Middle frontal gyrus (tissue), 1 donor: ENCODE measurements at regions not wholly inside any gene's neighbourhood (a gene's known extent, or its start where the extent isn't known, plus 50 kb on each side); places are given as distances from the start of the nearest gene placed in this dataset.
"Not testable (repeated sequence)": the region's sequence is repeated elsewhere in the genome, so short reads cannot be mapped to it uniquely, and the experiment has no call there.

Experiments
- DNase-seq: peaks from one replicate; pipeline ENCODE4 v3.0.0-alpha.2; 2015; ENCODE audit warnings: low spot score; ENCODE audit errors: extremely low spot score

DNA sequence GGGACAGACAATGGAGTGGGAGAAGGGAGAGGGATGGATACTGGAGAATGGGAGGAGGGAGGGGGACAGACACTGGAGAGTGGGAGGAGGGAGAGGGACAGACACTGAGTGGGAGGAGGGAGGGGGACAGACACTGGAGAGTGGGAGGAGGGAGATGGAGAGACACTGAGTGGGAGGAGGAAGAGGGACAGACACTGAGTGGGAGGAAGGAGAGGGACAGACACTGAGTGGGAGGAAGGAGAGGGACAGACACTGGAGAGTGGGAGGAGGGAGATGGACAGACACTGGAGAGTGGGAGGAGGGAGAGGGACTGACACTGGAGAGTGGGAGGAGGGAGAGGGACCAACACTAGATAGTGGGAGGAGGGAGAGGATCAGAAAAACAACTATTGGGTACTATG is 426.7 kb upstream of the PMFBP1 start:
- no peak for DNase-seq

- DNase-seq: no peak
Observed at GRCh38 chr16:72597938-72598337, 426.0 kb upstream of the PMFBP1 start.

GRCh38 chr16:72596373-72596772 is 424.4 kb upstream of the PMFBP1 start:
- no peak for DNase-seq

- DNase-seq: no peak
Observed at GRCh38 chr16:72590151-72590937, 418.4 kb upstream of the PMFBP1 start.

GRCh38 chr16:72588551-72588950 is 416.6 kb upstream of the PMFBP1 start:
- no peak for DNase-seq

GRCh38 chr16:72578061-72578460 is 406.1 kb upstream of the PMFBP1 start:
- DNase-seq: not testable (repeated sequence)

DNA sequence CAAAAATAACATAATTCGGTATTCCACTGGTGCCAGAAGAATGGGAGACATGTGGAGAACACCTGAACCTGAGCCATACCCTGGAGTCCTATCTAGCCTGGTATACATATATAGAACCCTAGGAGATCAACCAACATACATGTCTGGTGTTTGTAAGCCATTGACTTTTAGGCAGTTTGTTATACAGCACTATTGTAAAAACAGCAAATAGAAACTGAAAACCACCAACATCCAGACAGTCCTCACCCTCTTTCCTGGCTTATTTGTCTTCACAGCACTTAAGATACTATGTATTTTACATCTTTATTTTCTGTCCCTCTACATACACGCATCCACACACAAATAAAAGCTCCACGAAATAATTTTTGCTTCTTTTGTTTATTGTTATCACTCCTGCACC is 404.2 kb upstream of the PMFBP1 start:
- no peak for DNase-seq

GRCh38 chr16:72569677-72570076 is 397.7 kb upstream of the PMFBP1 start:
- no peak for DNase-seq

GRCh38 chr16:72568502-72568901 is 396.5 kb upstream of the PMFBP1 start:
- DNase-seq: no peak

- no peak for DNase-seq
Observed at GRCh38 chr16:72566174-72566573, 394.2 kb upstream of the PMFBP1 start.

GRCh38 chr16:72565106-72565505 is 393.2 kb upstream of the PMFBP1 start:
- no peak for DNase-seq

GRCh38 chr16:72560617-72561016 is 388.7 kb upstream of the PMFBP1 start:
- DNase-seq: no peak

DNA sequence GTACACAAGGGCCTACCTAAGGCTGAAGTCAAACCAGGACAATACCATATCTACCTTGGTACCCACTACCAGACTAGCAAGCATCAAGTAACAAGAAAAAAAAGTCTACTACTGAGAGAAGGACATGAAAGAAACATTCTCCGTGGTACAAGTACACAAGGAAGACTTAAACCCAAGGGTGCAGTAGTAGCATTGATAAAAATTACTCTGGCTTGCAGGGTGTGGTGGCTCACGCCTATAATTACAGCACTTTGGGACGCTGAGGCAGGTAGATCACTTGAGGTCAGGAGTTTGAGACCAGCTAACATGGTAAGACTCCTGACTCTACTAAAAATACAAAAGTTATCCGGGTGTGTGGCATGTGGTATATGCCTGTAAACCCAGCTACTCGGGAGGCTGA is 386.5 kb upstream of the PMFBP1 start:
- DNase-seq: no peak

GRCh38 chr16:72554935-72555334 is 383.0 kb upstream of the PMFBP1 start:
- no peak for DNase-seq

DNA sequence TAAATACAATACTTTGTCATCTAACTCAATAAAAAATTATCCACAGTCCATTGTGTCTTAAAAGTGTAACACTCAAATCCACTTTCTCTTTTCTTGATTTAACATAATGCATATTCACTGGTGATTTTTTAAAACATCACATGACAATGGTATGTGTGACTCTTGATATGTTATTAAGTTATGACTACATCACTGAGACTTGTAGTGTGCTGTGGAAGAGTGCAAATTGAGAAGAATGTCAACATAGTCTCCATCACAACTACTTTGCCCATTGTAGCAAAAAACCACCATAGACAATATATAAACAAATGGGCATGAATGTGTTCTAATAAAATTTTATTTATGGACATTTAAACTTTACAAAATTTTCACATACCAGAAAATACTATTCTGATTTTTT is 380.7 kb upstream of the PMFBP1 start:
- DNase-seq: no peak

DNA sequence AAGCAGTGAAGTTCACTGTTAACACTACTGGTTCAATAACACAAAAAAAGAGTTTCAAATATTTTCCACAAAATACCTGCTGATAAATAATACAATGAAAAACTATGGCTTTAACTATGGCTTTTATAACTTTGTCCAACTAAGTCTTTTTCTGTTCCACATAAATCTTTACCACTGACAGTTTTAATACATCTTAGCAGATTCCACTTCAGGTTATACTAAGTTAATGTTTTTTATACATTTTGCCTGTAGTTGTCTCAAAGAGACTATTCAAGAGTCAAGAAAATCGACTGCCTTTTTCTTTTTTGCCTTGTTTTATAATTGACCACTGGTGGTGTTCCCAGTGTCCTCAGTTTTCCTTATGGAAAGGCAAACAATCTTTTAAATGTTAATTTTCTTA is 379.7 kb upstream of the PMFBP1 start:
- no peak for DNase-seq

GRCh38 chr16:72549878-72550277 is 377.9 kb upstream of the PMFBP1 start:
- no peak for DNase-seq

DNA sequence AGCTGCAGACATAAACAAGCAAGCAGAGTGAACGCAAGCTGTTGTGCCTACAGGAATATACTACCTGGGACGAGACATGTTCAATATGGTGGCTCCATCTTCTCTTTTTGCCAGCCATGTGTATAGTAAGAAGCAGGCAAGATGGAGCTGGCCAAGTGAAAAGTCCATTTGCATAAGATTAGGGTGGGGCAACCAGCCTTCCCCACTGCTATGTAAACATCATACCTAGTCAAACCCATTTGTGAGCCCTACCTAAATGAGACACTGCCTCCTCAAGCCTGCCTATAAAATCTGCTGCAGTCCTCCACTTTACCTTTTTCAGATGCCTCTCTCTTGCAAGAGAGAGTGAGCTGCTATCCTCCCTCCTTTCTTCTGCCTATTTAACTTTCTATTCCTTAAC is 370.1 kb upstream of the PMFBP1 start:
- DNase-seq: no peak

GRCh38 chr16:72537664-72538063 is 365.7 kb upstream of the PMFBP1 start:
- DNase-seq: no peak

DNA sequence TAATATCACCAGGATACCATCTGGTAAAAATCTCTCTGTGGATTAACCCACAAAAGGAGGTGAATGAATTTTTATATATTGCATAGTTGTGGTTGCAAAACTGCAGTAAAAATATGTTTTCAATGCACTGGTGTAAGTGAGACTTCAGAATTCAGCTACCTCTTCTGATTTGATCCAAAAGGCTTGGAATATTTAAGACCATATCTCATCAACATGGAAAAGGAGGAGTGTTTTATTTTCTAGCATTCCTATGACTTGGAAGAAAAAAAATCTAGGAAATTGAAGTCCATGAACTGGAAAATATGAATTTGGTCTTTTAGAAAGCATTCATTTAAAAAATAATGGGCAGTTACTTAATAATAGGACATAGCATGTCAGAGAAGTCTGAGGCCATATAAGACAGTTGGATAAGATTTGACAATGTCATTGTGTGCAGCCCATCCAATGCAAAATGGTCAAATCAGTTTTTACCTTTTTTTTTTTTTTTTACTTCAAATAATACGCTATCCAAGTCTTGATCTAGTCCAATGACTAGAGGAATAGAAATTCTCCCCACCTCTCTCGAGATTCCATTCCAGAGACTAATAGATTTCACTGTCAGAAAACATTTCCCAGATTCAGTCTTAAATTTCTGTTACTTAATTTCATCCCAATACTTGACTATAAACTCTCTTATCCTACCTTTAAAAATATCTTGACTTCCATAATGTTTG is 364.9 kb upstream of the PMFBP1 start:
- DNase-seq: no peak

DNA sequence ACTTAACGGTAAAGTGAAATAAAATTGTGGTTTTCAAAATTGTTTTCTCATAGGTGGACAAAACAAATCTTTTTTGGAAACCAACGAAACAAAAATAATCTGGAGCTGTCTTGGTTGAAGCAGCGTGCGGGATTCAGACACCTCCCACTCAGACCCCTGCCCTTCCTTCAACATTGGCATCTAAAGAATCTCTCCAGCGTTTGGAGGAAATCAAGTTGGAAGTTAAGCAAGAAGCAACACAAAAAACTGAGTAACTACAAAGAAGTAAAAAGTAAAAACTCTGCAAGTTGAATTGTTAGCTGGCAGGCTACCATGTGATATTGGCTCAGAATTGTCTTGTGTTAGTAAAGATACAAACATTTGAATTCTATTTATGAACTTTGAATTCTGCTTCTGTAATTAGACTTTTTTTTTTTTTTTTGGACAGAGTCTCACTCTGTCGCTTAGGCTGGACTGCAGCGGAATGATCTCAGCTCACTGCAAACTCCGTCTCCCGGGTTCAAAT is 361.0 kb upstream of the PMFBP1 start:
- DNase-seq: no peak

GRCh38 chr16:72530434-72530833 is 358.5 kb upstream of the PMFBP1 start:
- DNase-seq: no peak

DNA sequence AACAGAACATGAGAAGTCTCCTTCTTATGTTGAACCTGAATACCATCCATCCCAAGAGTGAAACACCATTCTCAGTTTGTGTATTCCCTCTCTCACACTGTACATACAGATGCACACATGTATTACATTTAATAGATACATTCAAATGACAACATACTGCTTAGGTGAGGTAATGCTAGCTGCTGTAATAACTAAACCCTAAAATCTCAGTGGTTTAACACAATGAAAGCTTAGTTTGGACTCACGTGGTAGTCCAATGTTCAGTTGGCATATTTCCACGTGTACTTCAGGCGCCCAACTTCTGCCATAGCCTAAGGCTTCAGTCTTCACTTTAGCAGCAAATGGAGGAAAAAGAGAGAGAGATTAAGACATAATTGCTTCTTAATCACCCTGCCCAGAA is 351.1 kb upstream of the PMFBP1 start:
- DNase-seq: no peak
